ENCODE measurements at regions not wholly inside any gene's neighbourhood (a gene's known extent, or its start where the extent isn't known, plus 50 kb on each side); places are given as distances from the start of the nearest gene placed in this dataset.
"Not testable (repeated sequence)": the region's sequence is repeated elsewhere in the genome, so short reads cannot be mapped to it uniquely, and the experiment has no call there.

- Mint-ChIP-seq H3K4me1 (ENCODE audit: low read depth in 2 of 2) (no peaks in the 10 kb centered on the region), H3K4me3 (no peak overlapping the region), H3K9me3 (peaks cover 3% of the 10 kb centered on the region), H3K27me3 (peaks cover 36 to 67% of the 10 kb centered on the region in 2 donors), H3K27ac (no peak overlapping the region), H3K36me3 (no peaks in the 10 kb centered on the region)
- no peak for ATAC-seq
- DNase-seq (ENCODE audit: low spot score) = no peak
Observed at GRCh38 chr14:89078021-89078795, 253.8 kb downstream of the TTC8 start.

- no peak overlapping the region for H3K4me3 Mint-ChIP-seq
- DNase-seq (ENCODE audit: low spot score) = no peak
- no peaks in the 10 kb centered on the region for H3K36me3 Mint-ChIP-seq
- no peak for ATAC-seq
- peaks cover 3% of the 10 kb centered on the region for H3K9me3 Mint-ChIP-seq
- H3K4me1 Mint-ChIP-seq (ENCODE audit: low read depth in 2 of 2) = no peaks in the 10 kb centered on the region
- H3K27me3 Mint-ChIP-seq = peaks cover 33 to 46% of the 10 kb centered on the region in 2 donors
- no peak overlapping the region for H3K27ac Mint-ChIP-seq
Observed at GRCh38 chr14:89085231-89085731, 260.8 kb downstream of the TTC8 start.

- no peak overlapping the region for H3K27ac Mint-ChIP-seq
- no peak overlapping the region for H3K4me3 Mint-ChIP-seq
- H3K4me1 Mint-ChIP-seq (ENCODE audit: low read depth in 2 of 2) = no peaks in the 10 kb centered on the region
Observed at GRCh38 chr14:89085737-89086382, 261.4 kb downstream of the TTC8 start.

GRCh38 chr14:89088530-89088929 lies 264.1 kb downstream of the TTC8 start:
- H3K27ac Mint-ChIP-seq = no peak overlapping the region
- H3K27me3 Mint-ChIP-seq = peaks cover 30 to 50% of the 10 kb centered on the region in 2 donors
- H3K9me3 Mint-ChIP-seq = no peaks in the 10 kb centered on the region
- no peaks in the 10 kb centered on the region for H3K36me3 Mint-ChIP-seq
- no peaks in the 10 kb centered on the region for H3K4me1 Mint-ChIP-seq (ENCODE audit: low read depth in 2 of 2)
- DNase-seq (ENCODE audit: low spot score) (no peak), ATAC-seq (no peak)
- no peak overlapping the region for H3K4me3 Mint-ChIP-seq

More at GRCh38 chr14:89085737-89086382, 261.4 kb downstream of the TTC8 start:
- no peak for ATAC-seq
- Mint-ChIP-seq H3K36me3 (no peaks in the 10 kb centered on the region), H3K27me3 (peaks cover 30 to 41% of the 10 kb centered on the region in 2 donors), H3K9me3 (peaks cover 3% of the 10 kb centered on the region)
- no peak for DNase-seq (ENCODE audit: low spot score)

GRCh38 chr14:89089330-89089729 lies 264.9 kb downstream of the TTC8 start:
- H3K27me3 Mint-ChIP-seq = peaks cover 30 to 58% of the 10 kb centered on the region in 2 donors
- no peaks in the 10 kb centered on the region for H3K4me1 Mint-ChIP-seq (ENCODE audit: low read depth in 2 of 2)
- no peak overlapping the region for H3K27ac Mint-ChIP-seq
- DNase-seq (ENCODE audit: low spot score) (no peak), ATAC-seq (no peak)
- H3K36me3 Mint-ChIP-seq = no peaks in the 10 kb centered on the region
- no peak overlapping the region for H3K4me3 Mint-ChIP-seq
- H3K9me3 Mint-ChIP-seq = no peaks in the 10 kb centered on the region

- Mint-ChIP-seq H3K27ac (no peak overlapping the region), H3K36me3 (no peaks in the 10 kb centered on the region), H3K27me3 (peaks cover 28 to 53% of the 10 kb centered on the region in 2 donors), H3K9me3 (no peaks in the 10 kb centered on the region), H3K4me3 (no peak overlapping the region), H3K4me1 (ENCODE audit: low read depth in 2 of 2) (no peaks in the 10 kb centered on the region)
- ATAC-seq (no peak), DNase-seq (ENCODE audit: low spot score) (no peak)
Observed at GRCh38 chr14:89091781-89092180, 267.3 kb downstream of the TTC8 start.

- Mint-ChIP-seq H3K27me3 (peaks cover 26 to 42% of the 10 kb centered on the region in 2 donors), H3K4me1 (ENCODE audit: low read depth in 2 of 2) (no peaks in the 10 kb centered on the region), H3K27ac (no peak overlapping the region), H3K9me3 (no peaks in the 10 kb centered on the region), H3K36me3 (no peaks in the 10 kb centered on the region), H3K4me3 (no peak overlapping the region)
- no peak for ATAC-seq
- DNase-seq (ENCODE audit: low spot score) = no peak
Observed at GRCh38 chr14:89093083-89093730, 268.8 kb downstream of the TTC8 start.

GRCh38 chr14:89095036-89095435 lies 270.6 kb downstream of the TTC8 start:
- H3K27me3 Mint-ChIP-seq = peaks cover 24 to 54% of the 10 kb centered on the region in 2 donors
- H3K27ac Mint-ChIP-seq = no peak overlapping the region
- peaks cover under 1% of the 10 kb centered on the region for H3K36me3 Mint-ChIP-seq
- no peaks in the 10 kb centered on the region for H3K9me3 Mint-ChIP-seq
- H3K4me3 Mint-ChIP-seq = no peak overlapping the region
- ATAC-seq = no peak
- no peak for DNase-seq (ENCODE audit: low spot score)
- no peaks in the 10 kb centered on the region for H3K4me1 Mint-ChIP-seq (ENCODE audit: low read depth in 2 of 2)

GRCh38 chr14:89096946-89097345 lies 272.5 kb downstream of the TTC8 start:
- no peaks in the 10 kb centered on the region for H3K4me1 Mint-ChIP-seq (ENCODE audit: low read depth in 2 of 2)
- H3K36me3 Mint-ChIP-seq = peaks cover 9% of the 10 kb centered on the region
- no peak for ATAC-seq
- no peak overlapping the region for H3K27ac Mint-ChIP-seq
- H3K4me3 Mint-ChIP-seq = no peak overlapping the region
- no peaks in the 10 kb centered on the region for H3K9me3 Mint-ChIP-seq
- DNase-seq (ENCODE audit: low spot score) = no peak
- H3K27me3 Mint-ChIP-seq = peaks cover 34 to 71% of the 10 kb centered on the region in 2 donors

GRCh38 chr14:89098254-89098653 lies 273.8 kb downstream of the TTC8 start:
- Mint-ChIP-seq H3K27me3 (peaks cover 37 to 71% of the 10 kb centered on the region in 2 donors), H3K9me3 (no peaks in the 10 kb centered on the region)

GRCh38 chr14:89104171-89104817 lies 279.8 kb downstream of the TTC8 start:
- ATAC-seq; H3K4me1 Mint-ChIP-seq (ENCODE audit: low read depth in 2 of 2); DNase-seq (ENCODE audit: low spot score); H3K4me3 Mint-ChIP-seq; H3K9me3 Mint-ChIP-seq; H3K27ac Mint-ChIP-seq; H3K36me3 Mint-ChIP-seq: not testable (repeated sequence)
- H3K27me3 Mint-ChIP-seq = peaks cover 38 to 62% of the 10 kb centered on the region in 2 donors

More at GRCh38 chr14:89098254-89098653, 273.8 kb downstream of the TTC8 start:
- DNase-seq (ENCODE audit: low spot score) = no peak
- Mint-ChIP-seq H3K4me3 (no peak overlapping the region), H3K4me1 (ENCODE audit: low read depth in 2 of 2) (no peaks in the 10 kb centered on the region), H3K36me3 (peaks cover 9% of the 10 kb centered on the region), H3K27ac (no peak overlapping the region)
- no peak for ATAC-seq

GRCh38 chr14:89104861-89105260 lies 280.4 kb downstream of the TTC8 start:
- DNase-seq (ENCODE audit: low spot score); H3K36me3 Mint-ChIP-seq; H3K4me1 Mint-ChIP-seq (ENCODE audit: low read depth in 2 of 2); ATAC-seq; H3K4me3 Mint-ChIP-seq; H3K27ac Mint-ChIP-seq; H3K9me3 Mint-ChIP-seq: not testable (repeated sequence)
- peaks cover 38 to 56% of the 10 kb centered on the region in 2 donors for H3K27me3 Mint-ChIP-seq

Measured in natural killer cell treated with Interleukin-12 subunit alpha and Interleukin-12 subunit beta and Interleukin-15 and Interleukin-18, amount 100 ng/mL, for 72 hours (primary cell).